GM12864 (cell line): ENCODE measurements at regions not wholly inside any gene's neighbourhood (a gene's known extent, or its start where the extent isn't known, plus 50 kb on each side); places are given as distances from the start of the nearest gene placed in this dataset.

Experiments used
- DNase-seq: peaks from one replicate; pipeline ENCODE4 v3.0.0-alpha.2; 2011; ENCODE audit warnings: low read depth
- H3K4me3 ChIP-seq: 2 replicates; pipeline ENCODE4 v1.5.1; 2011; ENCODE audit warnings: mild to moderate bottlenecking, low read depth, low read length, control low read depth
- TF ChIP-seq, protein P1 (sequence below): IDR thresholded peaks from 2 replicates; pipeline ENCODE4 v1.5.1; 2011; ENCODE audit warnings: low read depth, mild to moderate bottlenecking, moderate library complexity, low read length, control low read depth, inconsistent platforms; ENCODE audit errors: missing control alignments

- TF ChIP-seq, protein P1, sequence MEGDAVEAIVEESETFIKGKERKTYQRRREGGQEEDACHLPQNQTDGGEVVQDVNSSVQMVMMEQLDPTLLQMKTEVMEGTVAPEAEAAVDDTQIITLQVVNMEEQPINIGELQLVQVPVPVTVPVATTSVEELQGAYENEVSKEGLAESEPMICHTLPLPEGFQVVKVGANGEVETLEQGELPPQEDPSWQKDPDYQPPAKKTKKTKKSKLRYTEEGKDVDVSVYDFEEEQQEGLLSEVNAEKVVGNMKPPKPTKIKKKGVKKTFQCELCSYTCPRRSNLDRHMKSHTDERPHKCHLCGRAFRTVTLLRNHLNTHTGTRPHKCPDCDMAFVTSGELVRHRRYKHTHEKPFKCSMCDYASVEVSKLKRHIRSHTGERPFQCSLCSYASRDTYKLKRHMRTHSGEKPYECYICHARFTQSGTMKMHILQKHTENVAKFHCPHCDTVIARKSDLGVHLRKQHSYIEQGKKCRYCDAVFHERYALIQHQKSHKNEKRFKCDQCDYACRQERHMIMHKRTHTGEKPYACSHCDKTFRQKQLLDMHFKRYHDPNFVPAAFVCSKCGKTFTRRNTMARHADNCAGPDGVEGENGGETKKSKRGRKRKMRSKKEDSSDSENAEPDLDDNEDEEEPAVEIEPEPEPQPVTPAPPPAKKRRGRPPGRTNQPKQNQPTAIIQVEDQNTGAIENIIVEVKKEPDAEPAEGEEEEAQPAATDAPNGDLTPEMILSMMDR = no peak
- H3K4me3 ChIP-seq = no peak overlapping the region
- no peak for DNase-seq
Observed at GRCh38 chr2:181380581-181380980, 76.6 kb upstream of the ITGA4 start.

- TF ChIP-seq, protein P1 = no peak
- no peak overlapping the region for H3K4me3 ChIP-seq
- no peak for DNase-seq
Observed at GRCh38 chr2:181384923-181385322, 72.3 kb upstream of the ITGA4 start.

GRCh38 chr2:181389524-181389923 is 67.7 kb upstream of the ITGA4 start:
- TF ChIP-seq, protein P1 = no peak
- DNase-seq = no peak
- no peak overlapping the region for H3K4me3 ChIP-seq

GRCh38 chr2:181393472-181393871 is 63.7 kb upstream of the ITGA4 start:
- DNase-seq = no peak
- H3K4me3 ChIP-seq = no peak overlapping the region
- TF ChIP-seq, protein P1 = no peak

DNA sequence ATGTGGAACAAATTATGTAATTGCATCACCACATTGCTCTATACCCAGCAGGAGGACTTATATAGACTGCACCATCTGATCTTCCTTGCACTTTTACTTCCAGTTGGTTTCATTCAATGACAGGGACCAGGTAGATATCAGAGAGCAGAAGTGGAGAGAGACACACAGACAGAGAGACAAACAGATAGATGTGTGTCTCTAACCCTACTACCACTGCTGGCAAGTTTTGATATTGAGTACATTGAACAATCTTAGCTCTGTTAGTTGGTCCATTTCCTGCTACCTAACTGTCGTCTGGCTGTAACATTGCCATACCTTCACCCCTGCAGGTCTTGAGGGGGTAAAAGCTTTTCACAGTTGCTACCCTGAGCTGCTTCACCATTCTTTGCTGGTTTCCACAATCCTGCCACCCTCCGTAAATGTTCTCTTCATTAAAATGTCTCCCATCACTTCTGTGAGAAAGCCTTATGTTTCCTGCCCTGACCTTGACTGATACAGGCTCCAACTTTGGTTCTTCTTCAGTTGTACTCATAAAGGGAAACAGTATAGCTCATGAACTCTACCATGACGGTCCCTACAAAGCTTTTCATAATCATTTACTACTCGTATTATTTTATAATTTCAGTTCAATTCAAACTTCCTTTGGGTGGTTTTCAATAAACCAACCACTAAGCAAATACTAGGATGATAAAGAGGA is 62.3 kb upstream of the ITGA4 start:
- DNase-seq = no peak
- TF ChIP-seq, protein P1 = no peak

GRCh38 chr2:181395851-181396250 is 61.3 kb upstream of the ITGA4 start:
- TF ChIP-seq, protein P1 = no peak
- H3K4me3 ChIP-seq = no peak overlapping the region
- no peak for DNase-seq

More for the DNA sequence above, 62.3 kb upstream of the ITGA4 start:
- no peak overlapping the region for H3K4me3 ChIP-seq
